GM21360 (cell line): ENCODE measurements at regions not wholly inside any gene's neighbourhood (a gene's known extent, or its start where the extent isn't known, plus 50 kb on each side); places are given as distances from the start of the nearest gene placed in this dataset.
"Not testable (repeated sequence)": the region's sequence is repeated elsewhere in the genome, so short reads cannot be mapped to it uniquely, and the experiment has no call there.

Experiments used
- ATAC-seq: cut with Tn5 transposase; IDR thresholded peaks from one replicate; pipeline ENCODE4 v1.9.1; 2021; ENCODE audit warnings: mild to moderate bottlenecking, moderate library complexity; ENCODE audit not compliant: unreplicated experiment

GRCh38 chr4:159632031-159632430, 529.2 kb downstream of the RAPGEF2 start:
- ATAC-seq = no peak

GRCh38 chr4:159639671-159640323, 536.9 kb downstream of the RAPGEF2 start:
- ATAC-seq = no peak

GRCh38 chr4:159649237-159649636, 546.4 kb downstream of the RAPGEF2 start:
- ATAC-seq = no peak

GRCh38 chr4:159652871-159653270, 550.0 kb downstream of the RAPGEF2 start:
- no peak for ATAC-seq

GRCh38 chr4:159655547-159655946, 552.7 kb downstream of the RAPGEF2 start:
- no peak for ATAC-seq

- no peak for ATAC-seq
Measured at GRCh38 chr4:159669094-159669493, 566.2 kb downstream of the RAPGEF2 start.

- ATAC-seq = no peak
Measured at GRCh38 chr4:159673221-159673620, 570.3 kb downstream of the RAPGEF2 start.

- no peak for ATAC-seq
Measured at GRCh38 chr4:159674241-159674640, 571.4 kb downstream of the RAPGEF2 start.

- ATAC-seq = no peak
Measured at GRCh38 chr4:159677521-159677920, 574.6 kb downstream of the RAPGEF2 start.

GRCh38 chr4:159682996-159683395, 580.1 kb downstream of the RAPGEF2 start:
- no peak for ATAC-seq

GRCh38 chr4:159684061-159684460, 581.2 kb downstream of the RAPGEF2 start:
- no peak for ATAC-seq

- no peak for ATAC-seq
Measured at GRCh38 chr4:159685340-159686092, 582.6 kb downstream of the RAPGEF2 start.

GRCh38 chr4:159689526-159689925, 586.6 kb downstream of the RAPGEF2 start:
- no peak for ATAC-seq

- no peak for ATAC-seq
Measured at GRCh38 chr4:159697322-159698283, 594.7 kb downstream of the RAPGEF2 start.

GRCh38 chr4:159698336-159698735, 595.5 kb downstream of the RAPGEF2 start:
- ATAC-seq = no peak

GRCh38 chr4:159702200-159702599, 599.3 kb downstream of the RAPGEF2 start:
- ATAC-seq = no peak

- ATAC-seq = no peak
Measured at GRCh38 chr4:159705334-159705733, 602.5 kb downstream of the RAPGEF2 start.

- ATAC-seq = no peak
Measured at GRCh38 chr4:159706704-159707103, 603.8 kb downstream of the RAPGEF2 start.

GRCh38 chr4:159715180-159715579, 612.3 kb downstream of the RAPGEF2 start:
- not testable (repeated sequence) for ATAC-seq

- no peak for ATAC-seq
Measured at GRCh38 chr4:159719531-159719930, 616.7 kb downstream of the RAPGEF2 start.

GRCh38 chr4:159722052-159722451, 619.2 kb downstream of the RAPGEF2 start:
- ATAC-seq = no peak
